T-helper 1 cell treated with Interleukin-12 subunit alpha and Interleukin-12 subunit beta and Interleukin-4 antibody, amounts not matched to agents 30 μg/mL and 1 μg/mL, for 36 hours (primary cell): ENCODE measurements at regions not wholly inside any gene's neighbourhood (a gene's known extent, or its start where the extent isn't known, plus 50 kb on each side); places are given as distances from the start of the nearest gene placed in this dataset.
"Not testable (repeated sequence)": the region's sequence is repeated elsewhere in the genome, so short reads cannot be mapped to it uniquely, and the experiment has no call there.

Experiments
- H3K27ac Mint-ChIP-seq: one replicate; pipeline ENCODE4 v1.8.0; 2021; ENCODE audit warnings: mild to moderate bottlenecking, mixed read lengths
- H3K27me3 Mint-ChIP-seq: one replicate; pipeline ENCODE4 v1.8.0; 2021; ENCODE audit warnings: low read depth, mixed read lengths
- H3K36me3 Mint-ChIP-seq: one replicate; pipeline ENCODE4 v1.8.0; 2021; ENCODE audit warnings: low read depth, mixed read lengths
- H3K4me1 Mint-ChIP-seq: one replicate; pipeline ENCODE4 v1.8.0; 2021; ENCODE audit warnings: low read depth, mixed read lengths
- H3K4me3 Mint-ChIP-seq: one replicate; pipeline ENCODE4 v1.8.0; 2021; ENCODE audit warnings: mild to moderate bottlenecking, moderate library complexity, mixed read lengths
- H3K9me3 Mint-ChIP-seq: one replicate; pipeline ENCODE4 v1.8.0; 2021; ENCODE audit warnings: mixed read lengths

DNA sequence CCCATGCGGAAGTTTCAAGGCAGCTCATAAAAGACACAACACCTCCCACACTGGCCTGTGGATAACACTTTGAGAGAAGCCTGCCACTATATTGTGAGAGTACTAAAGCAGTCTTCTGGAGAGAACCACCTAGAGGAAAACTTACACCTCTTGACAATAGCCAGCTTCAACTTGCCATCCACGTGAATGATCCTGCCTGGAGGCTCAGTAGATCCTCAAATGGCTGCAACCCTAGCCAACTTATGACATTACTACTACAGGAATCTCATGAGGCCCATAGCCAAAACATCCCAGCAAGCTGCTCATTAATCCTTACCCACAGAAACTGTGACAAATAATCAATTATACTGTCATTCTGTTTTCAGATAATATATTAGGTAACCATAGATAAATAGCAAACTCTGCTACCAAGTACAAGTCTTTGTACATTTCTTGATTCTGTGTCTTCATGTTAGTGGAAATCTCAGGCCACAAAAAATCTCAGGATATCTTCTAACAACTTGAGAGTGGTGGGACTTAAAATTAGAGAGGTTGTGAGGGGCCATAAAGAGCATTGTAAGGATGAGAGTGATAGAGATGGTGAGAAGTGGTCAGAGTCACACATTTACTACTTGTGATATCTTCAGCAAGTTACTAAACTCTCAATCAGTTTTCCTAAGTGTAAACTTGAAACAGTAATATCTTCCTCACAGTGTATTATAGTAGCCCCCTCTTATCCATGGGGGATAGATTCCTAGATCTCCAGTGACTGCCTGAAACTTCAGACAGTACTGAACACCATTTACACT is 368.0 kb downstream of the C12orf50 start:
- Mint-ChIP-seq H3K4me1 (peaks cover 3% of the 10 kb centered on the region), H3K27ac (no peak overlapping the region), H3K4me3 (no peak overlapping the region), H3K36me3 (no peaks in the 10 kb centered on the region), H3K9me3 (no peaks in the 10 kb centered on the region), H3K27me3 (no peaks in the 10 kb centered on the region)

DNA sequence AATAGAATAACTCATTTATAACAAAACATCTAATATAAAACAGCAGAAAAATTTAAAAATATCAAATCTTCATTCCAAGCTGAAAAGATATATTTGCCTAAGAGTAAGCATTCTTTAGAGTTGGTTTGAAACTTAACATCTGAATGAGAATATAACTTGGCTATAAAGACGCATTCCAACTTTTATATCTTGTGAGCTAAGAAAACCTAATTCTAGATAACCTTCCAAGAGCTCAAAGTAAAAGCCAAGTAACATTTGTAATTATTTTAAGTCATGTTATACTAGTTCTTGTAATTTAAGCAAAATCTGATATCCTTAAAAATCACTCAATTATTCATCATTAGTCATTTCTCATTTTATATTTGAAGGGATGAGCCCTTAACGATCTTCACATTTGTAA is 368.9 kb downstream of the C12orf50 start:
- no peaks in the 10 kb centered on the region for H3K9me3 Mint-ChIP-seq
- H3K4me1 Mint-ChIP-seq, result peaks cover 3% of the 10 kb centered on the region
- H3K27me3 Mint-ChIP-seq, result no peaks in the 10 kb centered on the region
- H3K4me3 Mint-ChIP-seq, result no peak overlapping the region
- H3K27ac Mint-ChIP-seq, result no peak overlapping the region
- H3K36me3 Mint-ChIP-seq, result no peaks in the 10 kb centered on the region

- Mint-ChIP-seq H3K9me3 (no peaks in the 10 kb centered on the region), H3K27me3 (no peaks in the 10 kb centered on the region), H3K4me1 (no peaks in the 10 kb centered on the region), H3K27ac (no peak overlapping the region), H3K4me3 (no peak overlapping the region), H3K36me3 (no peaks in the 10 kb centered on the region)
These were observed 372.9 kb downstream of the C12orf50 start for GRCh38 chr12:87656311-87656710.

DNA sequence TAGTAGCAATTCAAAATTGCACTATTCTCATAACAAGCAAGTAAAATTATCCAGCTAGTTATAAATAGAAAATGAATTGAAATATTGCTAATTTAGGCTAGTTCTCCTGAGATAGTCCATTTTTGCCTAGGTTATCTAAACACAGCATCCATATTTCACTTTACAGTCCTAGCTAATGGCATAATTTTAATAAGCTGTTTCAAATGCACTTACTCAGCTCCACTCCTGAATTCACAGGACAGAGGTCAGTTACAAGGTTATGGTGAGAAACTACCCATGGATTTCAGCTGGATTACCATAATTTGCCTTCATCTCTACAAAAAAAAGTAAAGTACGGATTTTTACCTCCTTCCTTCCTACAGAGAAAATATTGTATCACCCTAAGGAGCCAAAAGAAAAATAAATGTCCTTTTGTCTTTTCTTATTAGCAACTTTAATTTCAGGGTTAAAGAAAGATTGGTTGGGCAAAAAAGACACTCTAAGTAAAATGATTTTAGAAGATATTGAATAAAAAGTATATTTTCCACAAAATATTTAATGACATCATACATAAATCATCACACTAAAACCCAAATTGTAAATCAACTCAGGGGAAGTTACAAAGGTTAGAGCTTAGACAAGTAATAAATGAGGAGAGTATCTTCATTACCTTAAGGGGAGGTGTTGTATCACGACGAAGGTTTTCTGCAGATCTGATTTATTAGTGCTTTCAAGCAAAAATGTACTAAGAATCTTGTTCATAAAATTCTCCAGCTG is 377.4 kb downstream of the C12orf50 start:
- Mint-ChIP-seq H3K4me1 (no peaks in the 10 kb centered on the region), H3K27ac (no peak overlapping the region), H3K36me3 (no peaks in the 10 kb centered on the region), H3K27me3 (no peaks in the 10 kb centered on the region), H3K4me3 (no peak overlapping the region), H3K9me3 (no peaks in the 10 kb centered on the region)

DNA sequence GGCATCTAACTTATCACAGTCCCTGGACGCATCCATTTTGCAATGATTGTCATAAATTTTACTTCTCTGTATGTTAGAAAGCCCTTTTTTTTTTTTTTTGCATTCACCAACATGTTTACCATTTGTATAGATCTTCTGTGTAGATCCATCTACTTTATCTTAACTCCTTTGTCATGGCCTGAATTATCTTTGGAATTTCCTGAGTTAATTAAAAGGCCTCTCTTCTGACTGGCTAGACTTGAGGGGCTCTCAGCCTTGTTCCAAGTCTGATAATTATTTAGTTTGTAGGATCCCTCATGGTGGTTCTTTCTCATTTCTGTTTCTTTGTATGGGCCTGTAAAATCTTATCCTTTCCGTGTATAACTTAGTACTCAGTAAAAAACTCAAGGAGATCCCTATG is 387.0 kb downstream of the C12orf50 start:
- no peaks in the 10 kb centered on the region for H3K27me3 Mint-ChIP-seq
- H3K4me1 Mint-ChIP-seq, result no peaks in the 10 kb centered on the region
- H3K36me3 Mint-ChIP-seq, result no peaks in the 10 kb centered on the region
- H3K4me3 Mint-ChIP-seq, result no peak overlapping the region
- H3K27ac Mint-ChIP-seq, result no peak overlapping the region
- no peaks in the 10 kb centered on the region for H3K9me3 Mint-ChIP-seq

DNA sequence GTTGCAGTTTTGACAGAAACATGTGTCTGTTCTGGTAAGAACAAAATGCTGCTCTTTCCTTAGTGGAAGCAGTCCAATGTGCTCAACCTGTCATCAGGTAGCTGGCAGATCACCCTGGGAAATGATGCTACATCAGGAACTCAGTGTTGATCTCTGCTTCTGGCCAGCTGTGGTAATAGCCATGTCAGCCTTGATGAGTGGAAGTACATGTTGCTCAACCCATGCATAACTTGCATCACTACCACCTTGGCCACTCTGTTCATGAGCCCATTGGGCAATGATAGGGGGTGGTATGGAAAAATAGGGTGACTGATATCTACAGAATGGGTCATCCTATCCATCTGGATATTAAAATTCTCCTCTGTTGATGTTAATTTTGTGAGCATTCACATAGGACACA is 411.0 kb downstream of the C12orf50 start:
- no peaks in the 10 kb centered on the region for H3K27me3 Mint-ChIP-seq
- no peaks in the 10 kb centered on the region for H3K9me3 Mint-ChIP-seq
- H3K4me1 Mint-ChIP-seq, result no peaks in the 10 kb centered on the region
- no peak overlapping the region for H3K27ac Mint-ChIP-seq
- no peaks in the 10 kb centered on the region for H3K36me3 Mint-ChIP-seq
- H3K4me3 Mint-ChIP-seq, result no peak overlapping the region

GRCh38 chr12:87612996-87613395 is 416.2 kb downstream of the C12orf50 start:
- Mint-ChIP-seq H3K9me3 (no peaks in the 10 kb centered on the region), H3K4me3 (no peak overlapping the region), H3K27ac (no peak overlapping the region), H3K36me3 (no peaks in the 10 kb centered on the region), H3K27me3 (no peaks in the 10 kb centered on the region), H3K4me1 (no peaks in the 10 kb centered on the region)

GRCh38 chr12:87608321-87608720 is 420.9 kb downstream of the C12orf50 start:
- no peak overlapping the region for H3K4me3 Mint-ChIP-seq
- H3K9me3 Mint-ChIP-seq, result peaks cover 4% of the 10 kb centered on the region
- H3K4me1 Mint-ChIP-seq, result no peaks in the 10 kb centered on the region
- H3K27ac Mint-ChIP-seq, result no peak overlapping the region
- H3K36me3 Mint-ChIP-seq, result no peaks in the 10 kb centered on the region
- no peaks in the 10 kb centered on the region for H3K27me3 Mint-ChIP-seq

DNA sequence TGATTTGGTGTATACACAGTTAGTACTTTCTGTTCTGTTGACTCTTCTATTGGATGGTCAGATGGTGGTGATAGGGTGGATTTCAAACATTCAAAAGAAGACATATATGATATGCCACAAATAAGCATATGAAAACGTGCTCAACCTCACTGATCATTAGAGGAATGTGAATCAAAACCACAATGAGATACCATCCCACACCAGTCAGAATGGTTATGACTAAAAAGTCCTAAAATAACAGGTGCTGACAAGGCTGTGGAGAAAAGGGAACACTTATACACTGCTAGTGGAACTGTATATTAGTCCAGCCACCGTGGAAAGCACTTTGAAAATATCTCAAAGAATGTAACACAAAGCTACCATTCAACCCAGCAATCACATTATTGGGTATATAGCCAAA is 425.5 kb downstream of the C12orf50 start:
- peaks cover 4% of the 10 kb centered on the region for H3K9me3 Mint-ChIP-seq

GRCh38 chr12:87599459-87599858 is 429.7 kb downstream of the C12orf50 start:
- H3K4me3 Mint-ChIP-seq, result no peak overlapping the region
- H3K9me3 Mint-ChIP-seq, result no peaks in the 10 kb centered on the region
- H3K27ac Mint-ChIP-seq, result no peak overlapping the region
- H3K27me3 Mint-ChIP-seq, result no peaks in the 10 kb centered on the region
- H3K4me1 Mint-ChIP-seq, result no peaks in the 10 kb centered on the region
- no peaks in the 10 kb centered on the region for H3K36me3 Mint-ChIP-seq

More for the DNA sequence above, 425.5 kb downstream of the C12orf50 start:
- Mint-ChIP-seq H3K27me3 (no peaks in the 10 kb centered on the region), H3K36me3 (no peaks in the 10 kb centered on the region), H3K4me3 (no peak overlapping the region), H3K4me1 (no peaks in the 10 kb centered on the region), H3K27ac (no peak overlapping the region)

DNA sequence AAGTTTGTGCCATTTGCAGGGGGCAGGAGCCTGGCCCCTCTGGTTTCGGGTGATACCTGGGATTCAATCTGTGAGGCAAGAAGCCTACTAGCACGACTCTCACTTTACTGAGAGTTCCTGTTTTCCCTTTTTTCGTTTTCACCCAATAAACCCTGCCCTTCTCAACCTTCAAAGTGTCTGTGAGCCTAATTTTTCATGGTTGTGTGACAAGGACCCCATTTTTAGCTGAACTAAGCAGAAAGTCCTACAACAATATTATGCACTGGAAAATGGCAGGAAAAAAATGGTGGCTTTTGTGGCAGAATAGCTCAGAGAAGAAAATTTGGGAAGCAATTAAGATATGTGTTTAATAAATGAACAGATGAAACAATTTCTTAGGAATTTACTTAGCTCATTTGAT is 432.1 kb downstream of the C12orf50 start:
- Mint-ChIP-seq H3K9me3 (no peaks in the 10 kb centered on the region), H3K27ac (no peak overlapping the region), H3K27me3 (no peaks in the 10 kb centered on the region)

DNA sequence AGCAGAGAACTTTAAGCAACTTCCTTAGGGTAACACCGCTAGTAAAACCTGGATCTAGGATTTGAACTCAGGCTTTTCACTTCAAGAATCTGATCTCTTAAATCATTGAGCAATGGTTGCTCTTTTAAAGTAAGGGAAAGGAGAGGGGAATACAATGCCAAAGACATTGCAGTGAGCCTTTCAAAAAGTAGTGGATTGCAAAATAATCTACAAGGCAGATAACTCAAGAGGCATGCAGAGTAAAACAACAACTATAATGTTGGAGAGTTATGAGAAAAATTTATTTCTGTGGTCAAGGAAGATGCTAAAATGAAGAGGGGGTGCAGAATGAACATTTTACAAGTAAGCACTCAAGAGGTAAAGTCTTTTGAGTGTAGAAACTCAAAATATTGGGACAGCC is 432.6 kb downstream of the C12orf50 start:
- Mint-ChIP-seq H3K27ac (no peak overlapping the region), H3K4me3 (no peak overlapping the region), H3K36me3 (no peaks in the 10 kb centered on the region)

More for the DNA sequence above, 432.1 kb downstream of the C12orf50 start:
- Mint-ChIP-seq H3K4me1 (no peaks in the 10 kb centered on the region), H3K4me3 (no peak overlapping the region), H3K36me3 (no peaks in the 10 kb centered on the region)

DNA sequence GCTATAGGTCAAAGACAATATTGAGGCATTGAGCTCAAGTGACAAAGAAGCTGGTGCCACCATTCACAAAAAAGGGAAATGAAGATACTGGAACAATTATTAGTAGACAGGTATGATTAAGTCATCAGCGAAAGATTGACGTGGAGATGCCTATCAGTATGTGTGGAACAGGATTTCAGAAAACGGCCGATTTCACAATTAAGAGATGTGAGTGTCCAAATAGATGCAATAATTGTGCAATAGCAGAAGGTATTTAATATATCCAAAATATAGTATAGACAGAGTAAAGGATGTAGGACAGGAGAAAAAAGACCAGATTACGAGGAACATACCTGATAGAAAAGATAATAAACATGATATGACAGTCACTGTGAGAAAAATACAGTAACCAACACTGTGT is 433.1 kb downstream of the C12orf50 start:
- Mint-ChIP-seq H3K27me3 (no peaks in the 10 kb centered on the region), H3K36me3 (no peaks in the 10 kb centered on the region), H3K9me3 (no peaks in the 10 kb centered on the region), H3K27ac (no peak overlapping the region), H3K4me3 (no peak overlapping the region), H3K4me1 (no peaks in the 10 kb centered on the region)

More for the DNA sequence above, 432.6 kb downstream of the C12orf50 start:
- Mint-ChIP-seq H3K9me3 (no peaks in the 10 kb centered on the region), H3K27me3 (no peaks in the 10 kb centered on the region), H3K4me1 (no peaks in the 10 kb centered on the region)

- no peaks in the 10 kb centered on the region for H3K27me3 Mint-ChIP-seq
- peaks cover 10% of the 10 kb centered on the region for H3K9me3 Mint-ChIP-seq
- H3K4me3 Mint-ChIP-seq, result no peak overlapping the region
- no peaks in the 10 kb centered on the region for H3K36me3 Mint-ChIP-seq
- no peak overlapping the region for H3K27ac Mint-ChIP-seq
- H3K4me1 Mint-ChIP-seq, result no peaks in the 10 kb centered on the region
These were observed 443.2 kb downstream of the C12orf50 start for GRCh38 chr12:87585882-87586557.

GRCh38 chr12:87579091-87579490 is 450.1 kb downstream of the C12orf50 start:
- not testable (repeated sequence) for H3K4me3 Mint-ChIP-seq, H3K36me3 Mint-ChIP-seq, H3K27me3 Mint-ChIP-seq, H3K9me3 Mint-ChIP-seq, H3K27ac Mint-ChIP-seq, H3K4me1 Mint-ChIP-seq
